Stimulated activated effector memory CD8-positive, alpha-beta T cell treated with anti-CD3 and anti-CD28 coated beads, Interleukin-12 subunit alpha, Interleukin-12 subunit beta, amount 100 ng/mL, for 72 hours (primary cell): ENCODE measurements at regions not wholly inside any gene's neighbourhood (a gene's known extent, or its start where the extent isn't known, plus 50 kb on each side); places are given as distances from the start of the nearest gene placed in this dataset.
"Not testable (repeated sequence)": the region's sequence is repeated elsewhere in the genome, so short reads cannot be mapped to it uniquely, and the experiment has no call there.

Source experiments
- ATAC-seq: fragments of 150-1000 bp; cut with Tn5 transposase; 2 replicates; pipeline ENCODE4 v1.10.0; 2021
- DNase-seq, 2 donors: peaks; one replicate each; pipeline ENCODE4 v3.0.0; 2021 to 2022; ENCODE audit warnings: low spot score in 2 of 2
- H3K27ac Mint-ChIP-seq: one replicate; pipeline ENCODE4 v1.8.0; 2022; ENCODE audit warnings: mild to moderate bottlenecking, mixed read lengths
- H3K36me3 Mint-ChIP-seq: one replicate; pipeline ENCODE4 v1.8.0; 2022; ENCODE audit warnings: mild to moderate bottlenecking, mixed read lengths
- H3K4me1 Mint-ChIP-seq: one replicate; pipeline ENCODE4 v1.8.0; 2022; ENCODE audit warnings: mixed read lengths
- H3K4me3 Mint-ChIP-seq: one replicate; pipeline ENCODE4 v1.8.0; 2022; ENCODE audit warnings: mild to moderate bottlenecking, mixed read lengths
- H3K9me3 Mint-ChIP-seq: one replicate; pipeline ENCODE4 v1.8.0; 2022; ENCODE audit warnings: mixed read lengths

DNA sequence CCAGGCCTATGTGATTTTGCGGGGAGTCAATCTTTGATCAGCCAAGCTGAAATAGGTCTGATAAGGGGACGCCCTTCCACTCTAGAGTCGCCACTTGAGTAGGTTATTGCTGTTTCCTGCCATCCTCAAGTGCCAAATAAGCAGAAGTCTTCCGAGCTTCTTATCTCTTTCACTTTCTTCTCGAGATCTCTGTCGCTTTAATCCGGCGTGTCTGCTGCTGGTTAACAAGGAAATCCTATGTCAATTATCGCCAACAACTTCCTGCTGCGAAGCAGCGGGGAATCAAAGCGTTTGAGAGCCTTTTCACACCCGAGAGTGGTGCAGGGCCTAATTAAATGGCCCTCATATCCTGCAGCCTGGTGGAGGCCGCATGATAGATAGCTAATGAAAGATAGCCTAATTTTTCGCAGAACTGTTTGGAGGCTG is 215.9 kb downstream of the RAB11FIP2 start:
- H3K9me3 Mint-ChIP-seq = no peaks in the 10 kb centered on the region
- peak overlapping the region; percentile 30 for H3K4me3 Mint-ChIP-seq
- DNase-seq (no peak), ATAC-seq (no peak)
- H3K4me1 Mint-ChIP-seq = no peaks in the 10 kb centered on the region
- H3K36me3 Mint-ChIP-seq = no peaks in the 10 kb centered on the region
- H3K27ac Mint-ChIP-seq = peak overlapping the region; percentile 73

DNA sequence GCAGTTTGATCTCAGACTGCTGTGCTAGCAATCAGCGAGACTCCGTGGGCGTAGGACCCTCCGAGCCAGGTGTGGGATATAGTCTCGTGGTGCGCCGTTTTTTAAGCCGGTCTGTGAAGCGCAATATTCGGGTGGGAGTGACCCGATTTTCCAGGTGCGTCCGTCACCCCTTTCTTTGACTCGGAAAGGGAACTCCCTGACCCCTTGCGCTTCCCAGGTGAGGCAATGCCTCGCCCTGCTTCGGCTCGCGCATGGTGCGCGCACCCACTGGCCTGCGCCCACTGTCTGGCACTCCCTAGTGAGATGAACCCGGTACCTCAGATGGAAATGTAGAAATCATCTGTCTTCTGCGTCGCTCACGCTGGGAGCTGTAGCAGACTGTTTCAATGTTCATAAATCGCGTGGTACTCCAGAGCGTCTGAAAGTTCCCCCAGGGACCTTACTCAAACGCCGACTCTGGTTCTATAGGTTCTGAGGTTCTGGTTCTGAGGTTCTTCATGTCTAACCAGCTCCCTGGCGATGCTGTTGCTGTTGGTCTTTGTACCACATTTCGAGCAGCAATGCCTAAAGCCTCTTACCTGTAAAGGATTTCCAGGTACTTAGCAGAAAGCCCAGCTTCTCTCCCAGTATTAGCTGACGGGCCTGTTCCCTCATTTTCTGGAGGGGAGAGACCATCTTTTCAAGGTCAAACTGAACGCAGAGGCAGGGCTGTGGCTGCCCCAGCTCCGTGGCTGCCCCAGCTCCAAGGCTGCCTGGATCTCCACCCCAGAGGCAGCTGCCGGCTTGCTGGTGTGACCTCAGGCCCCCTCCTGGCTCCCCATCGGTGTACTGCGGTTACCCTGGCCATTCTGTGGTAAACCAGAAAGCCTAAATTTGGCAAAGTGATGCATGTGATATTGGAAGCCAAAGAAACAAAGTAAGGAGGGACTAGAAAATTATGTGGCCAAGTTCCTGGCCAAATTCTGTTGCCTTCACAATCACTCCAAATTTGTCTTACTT is 207.9 kb downstream of the RAB11FIP2 start:
- H3K4me1 Mint-ChIP-seq, H3K9me3 Mint-ChIP-seq, H3K36me3 Mint-ChIP-seq, H3K27ac Mint-ChIP-seq, H3K4me3 Mint-ChIP-seq, ATAC-seq, DNase-seq: not testable (repeated sequence)

DNA sequence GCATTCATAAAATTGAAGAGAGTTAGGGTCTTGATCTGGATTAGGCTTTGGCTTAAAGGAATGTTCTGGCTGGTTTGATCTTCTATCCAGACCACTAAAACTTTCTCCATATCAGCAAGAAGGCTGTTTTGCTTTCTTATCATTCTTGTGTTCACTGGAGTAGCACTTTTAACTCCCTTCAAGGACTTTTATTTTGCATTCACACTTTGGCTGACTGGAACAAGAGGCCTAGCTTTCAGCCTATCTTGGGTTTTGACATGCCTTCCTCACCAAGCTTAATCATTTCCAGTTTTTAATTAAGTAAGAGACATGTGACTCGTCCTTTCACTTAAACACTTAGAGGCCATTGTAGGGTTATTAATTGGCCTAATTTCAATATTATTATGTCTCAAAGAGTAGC is 190.3 kb downstream of the RAB11FIP2 start:
- not testable (repeated sequence) for H3K36me3 Mint-ChIP-seq, H3K27ac Mint-ChIP-seq, H3K9me3 Mint-ChIP-seq, ATAC-seq, H3K4me1 Mint-ChIP-seq, DNase-seq, H3K4me3 Mint-ChIP-seq

DNA sequence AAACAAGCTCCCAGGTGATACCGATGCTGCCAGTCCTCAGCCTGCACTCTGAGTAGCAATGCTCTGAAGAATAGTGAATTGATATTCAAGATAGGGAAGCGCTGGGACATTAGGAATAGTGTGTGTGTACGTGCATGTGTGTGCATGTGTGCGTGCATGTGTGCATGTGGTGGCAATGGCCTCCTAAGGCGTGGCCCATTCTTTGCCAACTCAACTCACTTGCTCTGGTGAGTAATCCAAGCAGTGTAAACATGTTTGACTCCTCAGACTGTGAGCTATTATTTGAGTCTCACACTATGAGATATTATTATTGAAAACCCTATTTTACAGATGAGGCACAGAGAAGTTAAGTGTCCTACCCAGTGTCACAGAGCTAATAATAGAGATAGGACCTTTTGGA is 186.6 kb downstream of the RAB11FIP2 start:
- H3K27ac Mint-ChIP-seq = no peak overlapping the region
- H3K36me3 Mint-ChIP-seq = no peaks in the 10 kb centered on the region
- no peak for DNase-seq
- H3K4me3 Mint-ChIP-seq = no peak overlapping the region
- no peaks in the 10 kb centered on the region for H3K9me3 Mint-ChIP-seq
- H3K4me1 Mint-ChIP-seq = no peaks in the 10 kb centered on the region
- ATAC-seq = no peak

DNA sequence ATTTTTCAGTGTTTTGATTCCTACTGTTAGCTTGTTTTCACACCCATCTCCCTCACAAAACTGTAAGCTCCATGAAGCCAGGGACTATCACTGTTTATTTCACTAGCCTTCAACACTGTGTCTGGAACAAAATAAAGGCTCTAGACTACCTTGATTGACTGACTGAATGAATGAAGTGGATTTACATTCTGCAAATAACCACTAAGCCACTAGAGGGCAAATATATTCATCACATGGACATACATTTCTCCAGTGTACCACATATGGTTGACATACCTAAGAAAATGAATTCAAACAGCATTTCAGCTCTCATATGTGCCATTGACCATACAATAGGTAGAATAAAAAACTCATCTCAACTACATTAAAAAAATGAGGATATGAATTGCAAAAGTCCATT is 185.9 kb downstream of the RAB11FIP2 start:
- Mint-ChIP-seq H3K4me3 (no peak overlapping the region), H3K27ac (no peak overlapping the region), H3K4me1 (no peaks in the 10 kb centered on the region), H3K36me3 (no peaks in the 10 kb centered on the region), H3K9me3 (no peaks in the 10 kb centered on the region)
- DNase-seq = no peak
- ATAC-seq = no peak

DNA sequence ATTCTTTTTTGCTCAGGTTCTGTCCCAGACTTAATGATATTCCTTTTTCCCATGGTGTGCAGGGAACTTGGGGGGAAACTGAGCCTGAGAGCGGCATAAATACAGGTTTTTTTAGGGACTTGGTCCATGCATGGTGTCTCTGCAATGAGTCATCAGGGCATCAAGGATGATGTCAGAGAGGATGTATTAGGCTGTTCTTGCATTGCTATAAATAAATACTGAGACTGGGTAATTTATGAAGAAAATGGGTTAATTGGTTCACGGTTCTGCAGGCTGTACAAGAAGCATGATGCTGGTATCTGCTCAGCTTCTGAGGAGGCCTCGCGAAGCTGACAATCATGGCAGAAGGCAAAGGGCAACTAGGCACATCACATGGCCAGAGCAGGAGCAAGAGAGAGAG is 185.4 kb downstream of the RAB11FIP2 start:
- Mint-ChIP-seq H3K4me3 (no peak overlapping the region), H3K9me3 (no peaks in the 10 kb centered on the region), H3K4me1 (no peaks in the 10 kb centered on the region), H3K36me3 (no peaks in the 10 kb centered on the region), H3K27ac (no peak overlapping the region)
- ATAC-seq (no peak), DNase-seq (no peak)

DNA sequence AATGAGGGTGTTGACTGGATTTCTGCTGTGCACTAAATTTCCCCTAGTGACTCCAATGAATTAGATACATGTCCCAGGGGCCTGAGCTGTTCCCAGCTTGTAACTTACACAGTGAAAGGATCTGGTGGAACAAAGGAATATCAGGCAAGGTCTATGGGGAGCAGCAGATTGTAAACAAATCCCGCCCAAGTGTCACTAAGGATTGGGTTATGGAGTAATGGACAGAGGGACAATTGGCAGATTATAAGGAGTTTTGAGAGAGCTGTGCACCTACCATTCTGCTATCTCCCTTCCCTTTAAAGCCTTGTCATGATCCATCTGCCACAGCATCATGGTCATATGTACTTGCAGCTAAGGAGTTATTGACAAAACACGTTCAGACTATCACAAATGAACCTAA is 183.0 kb downstream of the RAB11FIP2 start:
- H3K9me3 Mint-ChIP-seq = no peaks in the 10 kb centered on the region
- H3K4me1 Mint-ChIP-seq = no peaks in the 10 kb centered on the region
- no peak for DNase-seq
- H3K4me3 Mint-ChIP-seq = no peak overlapping the region
- no peaks in the 10 kb centered on the region for H3K36me3 Mint-ChIP-seq
- no peak overlapping the region for H3K27ac Mint-ChIP-seq
- no peak for ATAC-seq

DNA sequence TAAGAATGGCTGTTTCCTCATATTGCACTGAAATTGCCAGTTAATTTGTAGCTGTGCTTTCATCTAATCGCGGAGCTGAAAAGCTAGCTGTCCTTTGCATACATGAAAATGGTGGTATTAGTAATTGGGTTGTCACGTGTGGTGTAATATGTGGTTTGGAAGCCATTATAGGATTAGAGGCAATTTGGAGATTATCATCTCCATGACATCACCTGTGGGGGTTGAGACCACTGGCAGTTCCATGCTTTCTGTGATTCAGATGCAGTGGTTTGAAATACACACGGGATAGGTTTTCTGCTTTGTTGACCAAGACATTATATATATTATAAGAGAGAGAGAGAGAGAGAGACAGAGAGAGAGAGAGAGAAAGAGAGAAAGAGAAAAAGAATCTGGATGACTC is 180.8 kb downstream of the RAB11FIP2 start:
- no peaks in the 10 kb centered on the region for H3K4me1 Mint-ChIP-seq
- H3K9me3 Mint-ChIP-seq = no peaks in the 10 kb centered on the region
- no peak for DNase-seq
- no peaks in the 10 kb centered on the region for H3K36me3 Mint-ChIP-seq
- no peak for ATAC-seq
- H3K27ac Mint-ChIP-seq = no peak overlapping the region
- no peak overlapping the region for H3K4me3 Mint-ChIP-seq

DNA sequence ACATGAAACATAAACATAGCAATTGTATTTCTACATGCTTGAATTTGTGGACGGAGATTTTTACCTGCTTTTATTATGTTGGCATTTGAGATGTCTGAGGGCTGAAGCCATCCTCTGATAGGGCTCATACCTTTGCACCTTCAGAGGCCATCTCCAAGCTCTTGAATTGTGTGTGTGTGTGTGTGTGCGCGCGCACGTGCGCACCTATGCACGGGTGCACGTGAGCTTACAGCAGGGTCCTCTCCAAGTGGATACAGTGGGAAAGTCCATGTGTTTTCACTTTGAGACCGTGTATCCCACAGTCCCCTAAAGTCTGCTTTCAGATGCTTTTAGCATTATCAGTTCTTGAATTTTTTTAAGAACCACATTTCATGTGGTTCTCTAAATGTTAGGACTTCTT is 178.6 kb downstream of the RAB11FIP2 start:
- ATAC-seq = no peak
- H3K36me3 Mint-ChIP-seq = no peaks in the 10 kb centered on the region

DNA sequence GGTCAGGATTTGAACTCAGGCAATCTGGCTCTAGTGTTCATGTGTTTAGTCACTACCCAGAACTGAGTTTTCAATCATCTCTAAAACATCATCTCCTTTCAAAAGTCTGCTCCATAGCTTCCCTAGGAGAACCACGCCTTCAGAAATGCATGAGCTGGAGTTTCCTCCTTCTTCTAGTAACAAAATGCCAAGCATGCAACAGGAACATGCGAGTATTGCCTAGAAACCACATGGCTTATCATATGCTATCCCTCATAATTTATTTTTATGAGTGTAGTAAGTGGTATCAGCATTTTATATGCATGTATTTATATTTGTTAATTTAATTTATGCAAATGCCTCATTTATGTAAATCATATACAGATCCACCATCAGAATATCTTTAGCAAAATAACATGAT is 170.9 kb downstream of the RAB11FIP2 start:
- DNase-seq (no peak), ATAC-seq (no peak)
- Mint-ChIP-seq H3K36me3 (no peaks in the 10 kb centered on the region), H3K9me3 (no peaks in the 10 kb centered on the region), H3K4me3 (no peak overlapping the region), H3K4me1 (no peaks in the 10 kb centered on the region), H3K27ac (no peak overlapping the region)

More for the DNA sequence above, 178.6 kb downstream of the RAB11FIP2 start:
- DNase-seq = no peak
- Mint-ChIP-seq H3K4me1 (no peaks in the 10 kb centered on the region), H3K27ac (no peak overlapping the region), H3K9me3 (no peaks in the 10 kb centered on the region), H3K4me3 (no peak overlapping the region)

DNA sequence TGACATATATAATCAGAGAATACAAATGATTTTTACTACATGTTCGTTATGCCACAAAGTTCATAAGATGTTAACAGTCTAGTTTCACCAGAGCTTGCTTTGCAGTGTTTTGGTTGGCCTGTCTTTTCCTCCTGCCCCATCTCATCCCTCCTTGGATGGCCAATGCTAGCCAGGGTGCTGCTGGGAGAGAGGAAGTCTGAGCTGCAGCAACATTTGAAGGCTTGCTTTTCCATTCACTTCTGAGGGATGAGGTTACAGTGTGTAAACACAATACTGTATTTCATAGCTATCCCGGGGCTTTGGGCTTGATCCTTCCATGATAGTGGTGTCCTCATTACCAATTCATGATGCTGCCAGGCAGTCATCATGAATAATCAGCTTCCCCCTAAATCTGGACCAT is 170.5 kb downstream of the RAB11FIP2 start:
- H3K4me3 Mint-ChIP-seq = no peak overlapping the region
- DNase-seq (no peak), ATAC-seq (no peak)
- no peaks in the 10 kb centered on the region for H3K36me3 Mint-ChIP-seq
- H3K27ac Mint-ChIP-seq = no peak overlapping the region
- no peaks in the 10 kb centered on the region for H3K9me3 Mint-ChIP-seq
- no peaks in the 10 kb centered on the region for H3K4me1 Mint-ChIP-seq

DNA sequence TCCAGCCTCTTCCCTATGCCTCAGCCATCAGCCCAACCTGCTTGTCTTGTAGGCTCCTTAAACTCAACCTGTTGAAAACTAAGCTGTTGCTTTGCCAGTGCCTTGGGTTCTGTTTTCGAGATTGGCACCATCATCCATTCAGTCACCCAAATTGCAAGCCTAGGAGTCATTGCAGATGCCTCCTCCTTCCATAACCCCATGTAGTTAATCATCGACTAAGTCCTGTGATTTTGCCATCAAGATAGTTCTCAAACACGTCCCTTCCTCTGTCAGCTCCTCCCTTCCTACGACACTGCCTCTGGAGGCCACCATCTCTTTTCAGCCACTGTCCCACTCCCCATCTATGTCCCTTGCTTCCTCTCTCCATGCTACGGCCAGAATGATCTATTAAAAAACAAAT is 168.1 kb downstream of the RAB11FIP2 start:
- DNase-seq (no peak), ATAC-seq (no peak)
- no peaks in the 10 kb centered on the region for H3K4me1 Mint-ChIP-seq
- H3K36me3 Mint-ChIP-seq = no peaks in the 10 kb centered on the region
- no peaks in the 10 kb centered on the region for H3K9me3 Mint-ChIP-seq
- H3K4me3 Mint-ChIP-seq = no peak overlapping the region
- no peak overlapping the region for H3K27ac Mint-ChIP-seq

DNA sequence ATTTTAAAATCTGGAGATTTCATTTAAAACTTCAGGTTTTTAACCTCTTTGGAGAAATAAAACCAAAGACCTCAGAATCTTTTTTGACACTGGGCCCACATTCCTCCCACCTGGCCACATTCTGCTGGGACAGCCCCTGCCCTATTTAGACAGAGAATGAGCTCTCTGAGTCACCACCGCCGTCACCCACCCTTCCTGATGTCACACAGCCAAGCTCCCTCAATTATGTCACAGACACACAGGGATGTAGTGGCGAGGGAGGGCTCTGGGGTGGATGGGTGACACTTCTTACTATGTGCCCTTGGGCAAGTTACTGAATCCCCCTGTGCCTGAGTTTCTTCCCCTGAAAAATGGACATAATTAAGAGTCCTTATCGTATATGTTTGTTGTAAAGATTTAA is 162.6 kb downstream of the RAB11FIP2 start:
- Mint-ChIP-seq H3K4me1 (no peaks in the 10 kb centered on the region), H3K4me3 (no peak overlapping the region), H3K27ac (no peak overlapping the region), H3K36me3 (no peaks in the 10 kb centered on the region), H3K9me3 (no peaks in the 10 kb centered on the region)
- ATAC-seq = no peak
- no peak for DNase-seq

DNA sequence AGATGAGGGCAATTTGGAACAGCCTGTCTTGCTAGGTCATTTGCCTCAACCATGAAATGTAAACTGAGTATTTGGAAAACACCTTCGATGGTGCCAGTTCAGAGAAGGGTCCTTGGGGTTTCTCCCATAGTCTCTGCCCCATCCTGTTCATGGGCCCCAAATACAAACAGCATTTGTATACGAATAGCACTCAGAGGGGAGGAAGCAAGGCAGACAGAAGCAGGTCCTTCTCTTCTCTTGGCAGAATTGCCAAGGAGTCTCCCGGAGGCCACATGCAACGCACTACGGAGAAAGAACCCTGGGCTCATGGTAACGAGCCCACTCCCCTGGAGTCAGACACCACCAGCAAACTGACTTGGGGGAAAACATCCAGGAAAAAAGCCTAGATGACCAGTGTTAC is 162.1 kb downstream of the RAB11FIP2 start:
- no peak overlapping the region for H3K27ac Mint-ChIP-seq
- DNase-seq (no peak), ATAC-seq (no peak)
- no peaks in the 10 kb centered on the region for H3K36me3 Mint-ChIP-seq
- no peaks in the 10 kb centered on the region for H3K4me1 Mint-ChIP-seq
- H3K9me3 Mint-ChIP-seq = no peaks in the 10 kb centered on the region
- H3K4me3 Mint-ChIP-seq = no peak overlapping the region

DNA sequence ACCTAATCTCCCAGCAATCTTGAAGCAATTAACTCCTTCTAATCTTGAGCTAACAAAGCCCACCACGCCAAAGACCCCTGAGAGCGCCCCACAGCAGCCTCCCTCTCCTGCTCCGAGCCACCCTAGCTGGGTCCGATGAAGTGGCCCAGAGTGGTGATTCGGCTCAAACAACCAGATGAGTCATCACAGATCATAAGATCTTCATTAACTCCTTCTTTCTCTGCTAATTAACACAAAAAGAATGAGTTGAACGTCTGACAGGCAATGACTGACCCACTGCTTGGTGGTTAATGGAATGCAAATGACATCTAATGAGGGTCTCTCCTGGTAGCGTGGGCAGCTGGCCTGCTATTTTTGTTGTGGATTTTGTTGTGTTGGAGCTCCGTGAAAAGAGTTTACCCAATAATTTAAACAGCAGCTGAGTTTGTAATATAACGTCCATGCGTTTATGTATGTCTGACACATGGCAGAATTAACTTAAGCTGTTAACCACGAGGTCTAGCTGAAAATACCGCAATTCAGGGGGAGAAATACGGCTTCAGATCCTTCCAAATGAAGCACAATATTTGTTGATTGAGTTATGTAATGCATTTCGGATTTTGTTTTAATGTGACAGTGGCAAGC is 161.4 kb downstream of the RAB11FIP2 start:
- Mint-ChIP-seq H3K36me3 (no peaks in the 10 kb centered on the region), H3K4me1 (no peaks in the 10 kb centered on the region), H3K9me3 (no peaks in the 10 kb centered on the region), H3K4me3 (no peak overlapping the region), H3K27ac (no peak overlapping the region)
- no peak for ATAC-seq
- DNase-seq = no peak

DNA sequence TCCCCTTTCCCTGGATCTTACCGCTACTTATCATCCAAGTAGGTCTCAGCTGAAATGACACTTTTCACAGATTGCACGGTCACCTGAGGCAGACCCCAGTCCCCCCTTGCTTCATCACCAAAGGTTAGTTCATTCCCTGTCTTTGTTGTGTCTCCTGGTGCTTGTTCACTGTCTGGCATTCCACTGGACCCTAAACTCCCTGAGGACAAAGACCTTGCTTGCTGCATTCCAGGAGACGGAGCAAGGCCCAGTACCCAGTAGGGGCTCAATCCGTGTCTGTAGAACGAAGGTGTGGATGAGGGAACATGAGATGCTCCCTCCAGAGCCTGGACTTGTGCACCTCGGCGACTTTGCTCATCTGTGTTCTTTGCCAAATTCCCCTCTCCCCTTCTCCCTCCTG is 160.0 kb downstream of the RAB11FIP2 start:
- no peak for ATAC-seq
- DNase-seq = no peak
- no peak overlapping the region for H3K4me3 Mint-ChIP-seq
- no peaks in the 10 kb centered on the region for H3K36me3 Mint-ChIP-seq
- H3K9me3 Mint-ChIP-seq = no peaks in the 10 kb centered on the region
- no peaks in the 10 kb centered on the region for H3K4me1 Mint-ChIP-seq
- H3K27ac Mint-ChIP-seq = no peak overlapping the region
